Right atrium auricular region (tissue), 2 donors: ENCODE measurements at regions not wholly inside any gene's neighbourhood (a gene's known extent, or its start where the extent isn't known, plus 50 kb on each side); places are given as distances from the start of the nearest gene placed in this dataset.

Experiments used
- DNase-seq: peaks from one replicate; pipeline ENCODE4 v3.0.0-alpha.2; 2019; ENCODE audit warnings: low spot score
- H3K27ac ChIP-seq, 2 donors: fragments of 200-600 bp; sonication (generic); 1 replicate in 1 of 2; 2 replicates in 1 of 2; pipeline ENCODE4 v1.5.1; 2016 to 2019
- H3K27me3 ChIP-seq, 2 donors: fragments of 200-600 bp; sonication (generic); one replicate each; pipeline versions ENCODE4 v1.5.1 to v1.6.0; 2017 to 2019
- H3K36me3 ChIP-seq: fragments of 200-600 bp; sonication (generic); one replicate; pipeline ENCODE4 v1.5.1; 2016
- H3K4me1 ChIP-seq, 2 donors: fragments of 200-600 bp; sonication (generic); one replicate each; pipeline versions ENCODE4 v1.5.1 to v1.6.0; 2017 to 2019
- H3K4me3 ChIP-seq, 2 donors: fragments of 200-600 bp; sonication (generic); 1 replicate in 1 of 2; 2 replicates in 1 of 2; pipeline ENCODE4 v1.5.1; 2017 to 2019; ENCODE audit warnings: mild to moderate bottlenecking in 1 of 2, moderate library complexity in 1 of 2
- H3K9me3 ChIP-seq, 2 donors: fragments of 200-600 bp; sonication (generic); one replicate each; pipeline ENCODE4 v1.5.1; 2019
- CTCF ChIP-seq, 2 donors: fragments of 200-600 bp; sonication (generic); IDR thresholded peaks; one replicate each; pipeline ENCODE4 v1.5.1; 2019; ENCODE audit warnings: antibody characterized with exemption in 2 of 2

- H3K9me3 ChIP-seq = peaks cover 0 to 16% of the 10 kb centered on the region in 2 donors
- peak overlapping the region; percentile 19 to 48 for H3K27ac ChIP-seq
- H3K36me3 ChIP-seq = no peaks in the 10 kb centered on the region
- no peak for TF ChIP-seq CTCF (IDR thresholded peaks at IDR 0.05)
- no peaks in the 10 kb centered on the region for H3K27me3 ChIP-seq
- peaks cover 0 to 18% of the 10 kb centered on the region in 2 donors for H3K4me1 ChIP-seq
- H3K4me3 ChIP-seq = no peak overlapping the region
- no peak for DNase-seq
These were observed 254.1 kb downstream of the PRL start for GRCh38 chr6:22042706-22043105.

- H3K27me3 ChIP-seq = no peaks in the 10 kb centered on the region
These were observed 253.4 kb downstream of the PRL start for GRCh38 chr6:22043284-22043962.

GRCh38 chr6:22045261-22045912, 251.4 kb downstream of the PRL start:
- H3K27me3 ChIP-seq = no peaks in the 10 kb centered on the region
- no peak for TF ChIP-seq CTCF (IDR thresholded peaks at IDR 0.05)
- no peaks in the 10 kb centered on the region for H3K36me3 ChIP-seq
- H3K9me3 ChIP-seq = peaks cover 0 to 8% of the 10 kb centered on the region in 2 donors
- H3K4me1 ChIP-seq = peaks cover 0 to 18% of the 10 kb centered on the region in 2 donors
- no peak overlapping the region for H3K27ac ChIP-seq
- DNase-seq = no peak
- H3K4me3 ChIP-seq = no peak overlapping the region

More at GRCh38 chr6:22043284-22043962, 253.4 kb downstream of the PRL start:
- peak overlapping the region; percentile 19 to 48 for H3K27ac ChIP-seq
- peaks cover 0 to 18% of the 10 kb centered on the region in 2 donors for H3K4me1 ChIP-seq
- peak overlapping the region in 1 of 2 donors; percentile 27 for H3K4me3 ChIP-seq
- H3K36me3 ChIP-seq = no peaks in the 10 kb centered on the region
- peaks cover 0 to 16% of the 10 kb centered on the region in 2 donors for H3K9me3 ChIP-seq
- TF ChIP-seq CTCF (IDR thresholded peaks at IDR 0.05) = no peak
- no peak for DNase-seq

GRCh38 chr6:22049002-22049401, 247.8 kb downstream of the PRL start:
- Histone ChIP-seq H3K9me3 (no peaks in the 10 kb centered on the region), H3K36me3 (no peaks in the 10 kb centered on the region), H3K4me1 (peaks cover 0 to under 1% of the 10 kb centered on the region in 2 donors), H3K27ac (no peak overlapping the region), H3K27me3 (no peaks in the 10 kb centered on the region), H3K4me3 (no peak overlapping the region)
- DNase-seq = no peak
- TF ChIP-seq CTCF (IDR thresholded peaks at IDR 0.05) = no peak

GRCh38 chr6:22053391-22053997, 243.3 kb downstream of the PRL start:
- no peaks in the 10 kb centered on the region for H3K27me3 ChIP-seq
- DNase-seq = no peak
- TF ChIP-seq CTCF (IDR thresholded peaks at IDR 0.05) = no peak
- no peak overlapping the region for H3K27ac ChIP-seq
- H3K4me1 ChIP-seq = no peaks in the 10 kb centered on the region
- no peaks in the 10 kb centered on the region for H3K36me3 ChIP-seq
- no peaks in the 10 kb centered on the region for H3K9me3 ChIP-seq
- H3K4me3 ChIP-seq = no peak overlapping the region
